Urinary bladder (tissue), 3 donors: ENCODE measurements at regions not wholly inside any gene's neighbourhood (a gene's known extent, or its start where the extent isn't known, plus 50 kb on each side); places are given as distances from the start of the nearest gene placed in this dataset.

Experiments used
- DNase-seq: peaks from one replicate; pipeline ENCODE4 v3.0.0-alpha.2; 2015; ENCODE audit errors: extremely low spot score
- H3K27ac ChIP-seq: one replicate; pipeline ENCODE4 v1.5.1; 2013; ENCODE audit warnings: low read depth, mild to moderate bottlenecking, moderate library complexity
- H3K36me3 ChIP-seq: one replicate; pipeline ENCODE4 v1.6.1; 2013; ENCODE audit warnings: mild to moderate bottlenecking, moderate library complexity; ENCODE audit not compliant: insufficient read depth
- H3K4me1 ChIP-seq: one replicate; pipeline ENCODE4 v1.6.1; 2013; ENCODE audit warnings: mild to moderate bottlenecking, moderate library complexity; ENCODE audit not compliant: insufficient read depth
- H3K4me3 ChIP-seq: one replicate; pipeline ENCODE4 v1.5.1; 2013; ENCODE audit warnings: low read depth, low read length
- WGBS: extraction: QIAGEN DNeasy Blood & Tissue Kit; methylation state at CpG from one replicate; pipeline ENCODE4 v1.1.7; 2013; 5-methylcytosine and 5-hydroxymethylcytosine counted together
- donor health status: healthy with polysubstance abuse.
- donor health status: healthy.

GRCh38 chr10:3016016-3016415, 51.3 kb upstream of the PFKP start:
- WGBS = 83% methylated on average over 7 of the region's 7 CpGs
- Histone ChIP-seq H3K4me3 (no peak overlapping the region), H3K36me3 (no peaks in the 10 kb centered on the region), H3K27ac (no peak overlapping the region), H3K4me1 (no peaks in the 10 kb centered on the region)
- DNase-seq = no peak

- Histone ChIP-seq H3K27ac (no peak overlapping the region), H3K4me1 (no peaks in the 10 kb centered on the region), H3K36me3 (no peaks in the 10 kb centered on the region), H3K4me3 (no peak overlapping the region)
- 26% methylated on average over 9 of the region's 9 CpGs for WGBS
- DNase-seq = no peak
Observed at GRCh38 chr10:3014968-3015367, 52.4 kb upstream of the PFKP start.

DNA sequence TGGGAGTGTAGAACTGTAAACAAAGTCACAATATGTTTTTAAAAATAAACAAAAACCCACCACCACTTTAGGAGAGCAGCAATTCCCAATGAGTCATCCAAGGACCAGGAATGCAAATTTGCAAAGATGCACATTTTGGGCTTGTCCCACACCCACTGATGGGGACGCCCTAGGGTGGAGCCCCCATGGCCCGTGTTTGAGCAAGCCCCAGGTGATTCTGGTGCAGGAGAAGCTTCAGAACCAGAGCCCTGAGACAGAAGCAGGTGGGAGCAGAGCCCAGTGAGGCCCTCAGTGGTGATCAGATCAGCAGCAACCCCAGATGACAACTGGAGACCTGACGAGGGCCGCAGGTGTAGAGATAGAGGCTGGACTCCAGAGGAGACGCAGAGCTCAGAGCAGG, 55.1 kb upstream of the PFKP start:
- no peaks in the 10 kb centered on the region for H3K36me3 ChIP-seq
- DNase-seq = no peak
- no peaks in the 10 kb centered on the region for H3K4me1 ChIP-seq
- no peak overlapping the region for H3K27ac ChIP-seq
- WGBS = 89% methylated on average over 5 of the region's 5 CpGs
- H3K4me3 ChIP-seq = no peak overlapping the region

GRCh38 chr10:3010816-3011460, 56.4 kb upstream of the PFKP start:
- Histone ChIP-seq H3K4me3 (no peak overlapping the region), H3K27ac (no peak overlapping the region), H3K4me1 (no peaks in the 10 kb centered on the region), H3K36me3 (no peaks in the 10 kb centered on the region)
- no peak for DNase-seq
- WGBS = 41% methylated on average over 10 of the region's 10 CpGs

DNA sequence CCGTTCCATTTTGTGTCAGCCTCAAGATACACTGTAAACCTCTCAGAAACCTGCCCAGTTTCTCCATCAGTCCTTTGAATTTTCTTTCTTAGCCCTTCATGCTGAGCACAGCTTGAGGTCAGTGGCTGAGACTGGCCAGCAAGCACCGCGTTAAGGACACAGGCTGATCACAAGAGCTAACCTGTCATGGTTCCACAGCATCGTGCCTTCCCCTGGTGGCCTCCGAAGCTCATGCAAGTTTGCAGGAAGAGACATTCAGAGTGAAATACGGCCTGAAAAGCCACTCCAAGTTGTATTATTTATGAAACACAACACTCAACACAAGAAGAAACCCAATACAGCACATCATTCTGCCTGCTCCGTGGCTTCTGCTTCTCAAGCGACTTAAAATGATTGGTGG, 57.0 kb upstream of the PFKP start:
- no peaks in the 10 kb centered on the region for H3K4me1 ChIP-seq
- no peak overlapping the region for H3K4me3 ChIP-seq
- no peak overlapping the region for H3K27ac ChIP-seq
- no peak for DNase-seq
- no peaks in the 10 kb centered on the region for H3K36me3 ChIP-seq
- WGBS = 77% methylated on average over 8 of the region's 8 CpGs

- WGBS = 19% methylated on average over 6 of the region's 6 CpGs
Observed at GRCh38 chr10:3009341-3009740, 58.0 kb upstream of the PFKP start.

DNA sequence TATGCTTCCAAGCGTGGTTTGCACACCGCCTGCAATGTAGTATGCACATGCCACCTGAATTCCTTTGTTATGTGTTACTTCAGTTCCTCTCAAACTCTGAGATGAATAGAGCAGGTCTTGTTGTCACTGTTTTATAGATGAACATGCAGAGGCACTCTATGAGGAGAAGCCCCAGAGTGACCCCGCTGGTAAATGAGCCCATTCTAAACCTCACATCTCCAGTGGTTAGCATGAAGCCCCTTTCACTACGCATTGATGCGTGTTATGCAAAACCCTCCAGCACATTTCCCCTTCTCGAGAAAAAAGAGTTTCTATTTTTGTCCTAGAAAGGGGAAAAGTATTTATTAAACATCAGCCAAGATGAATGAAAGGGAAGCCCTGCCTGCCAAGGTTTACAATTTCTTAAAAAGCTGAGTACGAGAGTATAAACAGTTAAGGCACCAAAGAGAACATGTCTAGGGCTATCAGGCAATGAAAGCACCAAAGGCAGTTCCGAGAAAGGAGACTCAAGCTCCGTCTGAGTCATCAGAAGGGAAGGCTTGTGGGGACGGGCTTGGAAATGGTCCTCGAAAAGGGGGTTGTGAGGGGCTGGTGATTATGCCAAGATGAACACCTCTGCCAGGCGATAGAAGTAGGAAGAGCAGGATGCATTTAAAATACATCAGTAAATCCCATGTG, 58.7 kb upstream of the PFKP start:
- DNase-seq = no peak
- no peaks in the 10 kb centered on the region for H3K4me1 ChIP-seq
- no peak overlapping the region for H3K4me3 ChIP-seq
- no peak overlapping the region for H3K27ac ChIP-seq
- 18% methylated on average over 12 of the region's 12 CpGs for WGBS
- H3K36me3 ChIP-seq = no peaks in the 10 kb centered on the region

More at GRCh38 chr10:3009341-3009740, 58.0 kb upstream of the PFKP start:
- no peak for DNase-seq
- Histone ChIP-seq H3K36me3 (no peaks in the 10 kb centered on the region), H3K27ac (no peak overlapping the region), H3K4me3 (no peak overlapping the region), H3K4me1 (no peaks in the 10 kb centered on the region)

DNA sequence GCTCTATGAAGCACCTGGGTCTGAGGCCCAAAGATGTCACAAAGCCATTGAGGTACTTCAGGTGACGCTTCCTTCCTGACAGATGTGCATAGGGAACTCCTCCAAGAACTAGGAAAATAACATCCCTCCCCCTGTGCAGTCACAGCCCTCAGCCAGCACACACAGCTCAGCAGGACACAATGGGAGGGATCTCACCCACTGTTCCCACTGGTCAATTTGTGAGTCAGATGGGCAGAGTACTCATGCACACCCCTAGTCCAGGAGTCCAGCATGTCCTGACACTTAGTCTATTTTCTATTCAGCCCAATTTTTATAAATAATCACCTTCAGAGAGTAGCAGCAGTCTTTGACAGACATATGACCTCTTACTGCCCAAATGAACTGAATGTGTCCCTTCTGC, 60.7 kb upstream of the PFKP start:
- H3K36me3 ChIP-seq = no peaks in the 10 kb centered on the region
- H3K27ac ChIP-seq = no peak overlapping the region
- DNase-seq = no peak
- H3K4me3 ChIP-seq = no peak overlapping the region
- H3K4me1 ChIP-seq = no peaks in the 10 kb centered on the region
- WGBS = 96% methylated on average over 1 of the region's 1 CpG

- DNase-seq = no peak
- Histone ChIP-seq H3K4me1 (no peaks in the 10 kb centered on the region), H3K4me3 (no peak overlapping the region), H3K36me3 (no peaks in the 10 kb centered on the region), H3K27ac (no peak overlapping the region)
- WGBS = 76% methylated on average over 3 of the region's 3 CpGs
Observed at GRCh38 chr10:3006093-3006492, 61.3 kb upstream of the PFKP start.

- WGBS = 97% methylated on average over 2 of the region's 2 CpGs
Observed at GRCh38 chr10:3002304-3002703, 65.0 kb upstream of the PFKP start.

GRCh38 chr10:3000048-3000447, 67.3 kb upstream of the PFKP start:
- H3K4me1 ChIP-seq = no peaks in the 10 kb centered on the region
- DNase-seq = no peak
- 70% methylated on average over 2 of the region's 2 CpGs for WGBS
- no peaks in the 10 kb centered on the region for H3K36me3 ChIP-seq
- no peak overlapping the region for H3K4me3 ChIP-seq
- H3K27ac ChIP-seq = no peak overlapping the region

More at GRCh38 chr10:3002304-3002703, 65.0 kb upstream of the PFKP start:
- Histone ChIP-seq H3K27ac (no peak overlapping the region), H3K4me1 (no peaks in the 10 kb centered on the region), H3K36me3 (no peaks in the 10 kb centered on the region), H3K4me3 (no peak overlapping the region)
- no peak for DNase-seq

- no peak overlapping the region for H3K27ac ChIP-seq
- no peaks in the 10 kb centered on the region for H3K4me1 ChIP-seq
- WGBS = 65% methylated on average over 7 of the region's 7 CpGs
- no peak for DNase-seq
- no peaks in the 10 kb centered on the region for H3K36me3 ChIP-seq
- no peak overlapping the region for H3K4me3 ChIP-seq
Observed at GRCh38 chr10:2994221-2994961, 73.0 kb upstream of the PFKP start.

- no peak for DNase-seq
- 89% methylated on average over 17 of the region's 17 CpGs for WGBS
- Histone ChIP-seq H3K36me3 (no peaks in the 10 kb centered on the region), H3K27ac (no peak overlapping the region), H3K4me3 (no peak overlapping the region), H3K4me1 (no peaks in the 10 kb centered on the region)
Observed at GRCh38 chr10:2993636-2994035, 73.7 kb upstream of the PFKP start.
